H9 (cell line): ENCODE measurements at regions not wholly inside any gene's neighbourhood (a gene's known extent, or its start where the extent isn't known, plus 50 kb on each side); places are given as distances from the start of the nearest gene placed in this dataset.
A peak's percentile ranks its signal among the peaks of the same experiment; 100 is the strongest.

Experiments used
- DNase-seq: peaks from one replicate; pipeline ENCODE4 v3.0.0-alpha.2; 2017
- H2AFZ ChIP-seq: one replicate; pipeline ENCODE4 v1.6.1; 2013; ENCODE audit warnings: mild to moderate bottlenecking, low read length, control low read depth, moderate library complexity
- H2AK5ac ChIP-seq: 2 replicates; pipeline ENCODE4 v1.6.1; 2013; ENCODE audit warnings: low read length, control low read depth, mixed read lengths; ENCODE audit not compliant: insufficient read length
- H2BK120ac ChIP-seq: one replicate; pipeline ENCODE4 v1.6.1; 2013; ENCODE audit warnings: low read depth, mild to moderate bottlenecking, low read length, control low read depth, inconsistent platforms; ENCODE audit not compliant: poor library complexity, severe bottlenecking
- H2BK12ac ChIP-seq: 2 replicates; pipeline ENCODE4 v1.6.1; 2013; ENCODE audit warnings: low read length, control low read depth, mixed read lengths, low read depth; ENCODE audit not compliant: insufficient read length
- H2BK15ac ChIP-seq: 2 replicates; pipeline ENCODE4 v1.6.1; 2013; ENCODE audit warnings: low read depth, low read length, control low read depth
- H2BK20ac ChIP-seq: one replicate; pipeline ENCODE4 v1.6.1; 2013; ENCODE audit warnings: low read depth, mild to moderate bottlenecking, low read length, control low read depth, inconsistent platforms; ENCODE audit not compliant: poor library complexity, severe bottlenecking
- H2BK5ac ChIP-seq: 2 replicates; pipeline ENCODE4 v1.6.1; 2013; ENCODE audit warnings: low read length, control low read depth, mixed read lengths; ENCODE audit not compliant: insufficient read length
- H3K14ac ChIP-seq: 2 replicates; pipeline ENCODE4 v1.6.1; 2013; ENCODE audit warnings: low read length, control low read depth; ENCODE audit not compliant: insufficient read depth
- H3K18ac ChIP-seq: 2 replicates; pipeline ENCODE4 v1.6.1; 2013; ENCODE audit warnings: low read depth, mild to moderate bottlenecking, mixed read lengths, low read length, control low read depth; ENCODE audit not compliant: insufficient read length
- H3K23ac ChIP-seq: 2 replicates; pipeline ENCODE4 v1.6.1; 2013; ENCODE audit warnings: low read length, control low read depth, mixed read lengths, low read depth; ENCODE audit not compliant: insufficient read length
- H3K23me2 ChIP-seq: 2 replicates; pipeline ENCODE4 v1.6.1; 2013; ENCODE audit warnings: low read depth, mild to moderate bottlenecking, mixed read lengths, low read length, control low read depth; ENCODE audit not compliant: insufficient read length, poor library complexity, severe bottlenecking
- H3K27ac ChIP-seq: 2 replicates; pipeline ENCODE4 v1.5.1; 2013; ENCODE audit warnings: low read length, control low read depth, mixed read lengths, low read depth; ENCODE audit not compliant: insufficient read length
- H3K27me3 ChIP-seq: 2 replicates; pipeline ENCODE4 v1.6.1; 2013; ENCODE audit warnings: low read length, control low read depth, inconsistent platforms; ENCODE audit not compliant: insufficient read depth
- H3K4ac ChIP-seq: 2 replicates; pipeline ENCODE4 v1.6.1; 2013; ENCODE audit warnings: low read depth, mild to moderate bottlenecking, control low read depth, inconsistent platforms, low read length, moderate library complexity
- H3K4me1 ChIP-seq: 2 replicates; pipeline ENCODE4 v1.6.1; 2013; ENCODE audit warnings: low read length, control low read depth, inconsistent platforms; ENCODE audit not compliant: insufficient read depth
- H3K4me2 ChIP-seq: 2 replicates; pipeline ENCODE4 v1.6.1; 2013; ENCODE audit warnings: low read length, control low read depth, mixed read lengths; ENCODE audit not compliant: insufficient read length, insufficient read depth
- H3K56ac ChIP-seq: 2 replicates; pipeline ENCODE4 v1.6.1; 2013; ENCODE audit warnings: low read depth, mild to moderate bottlenecking, mixed read lengths, low read length, control low read depth; ENCODE audit not compliant: insufficient read length
- H3K79me1 ChIP-seq: 2 replicates; pipeline ENCODE4 v1.6.1; 2013; ENCODE audit warnings: low read depth, mild to moderate bottlenecking, moderate library complexity, low read length, control low read depth, inconsistent platforms; ENCODE audit not compliant: insufficient read depth, poor library complexity, severe bottlenecking
- H3K79me2 ChIP-seq: 2 replicates; pipeline ENCODE4 v1.6.1; 2013; ENCODE audit warnings: low read length, control low read depth, inconsistent platforms; ENCODE audit not compliant: insufficient read depth
- H3K9ac ChIP-seq: 2 replicates; pipeline ENCODE4 v1.6.1; 2013; ENCODE audit warnings: low read length, control low read depth, mixed read lengths; ENCODE audit not compliant: insufficient read length; ENCODE audit errors: extremely low read depth
- H3K9me3 ChIP-seq: one replicate; pipeline ENCODE4 v1.6.1; 2013; ENCODE audit warnings: low read depth, low read length, inconsistent platforms; ENCODE audit not compliant: control insufficient read depth
- H3T11ph ChIP-seq: one replicate; pipeline ENCODE4 v1.6.1; 2013; ENCODE audit warnings: mild to moderate bottlenecking, low read length, control low read depth, inconsistent platforms
- H4K20me1 ChIP-seq: one replicate; pipeline ENCODE4 v1.6.1; 2013; ENCODE audit not compliant: control insufficient read depth, insufficient read length, insufficient read depth
- H4K5ac ChIP-seq: 2 replicates; pipeline ENCODE4 v1.6.1; 2013; ENCODE audit warnings: low read depth, mild to moderate bottlenecking, mixed read lengths, low read length, control low read depth; ENCODE audit not compliant: insufficient read length
- H4K8ac ChIP-seq: replicated peaks from 2 replicates; pipeline ENCODE4 v1.6.1; 2013; ENCODE audit warnings: low read length, control low read depth, mixed read lengths, low read depth; ENCODE audit not compliant: insufficient read length
- H4K91ac ChIP-seq: 2 replicates; pipeline ENCODE4 v1.6.1; 2013; ENCODE audit warnings: low read depth, mild to moderate bottlenecking, moderate library complexity, mixed read lengths, low read length, control low read depth; ENCODE audit not compliant: insufficient read length
- H3K27ac Mint-ChIP-seq, 3 experiments: 2 replicates in 2 of 3; 3 replicates in 1 of 3; pipeline ENCODE4 v1.8.0; 2020 to 2021; ENCODE audit warnings: mixed read lengths in 3 of 3, mild to moderate bottlenecking in 1 of 3, moderate library complexity in 1 of 3
- H3K27me3 Mint-ChIP-seq: 2 replicates; pipeline ENCODE4 v1.8.0; 2021; ENCODE audit warnings: low read depth, mild to moderate bottlenecking, moderate library complexity, mixed read lengths
- H3K36me3 Mint-ChIP-seq, 3 experiments: 2 replicates in 2 of 3; 3 replicates in 1 of 3; pipeline ENCODE4 v1.8.0; 2020 to 2021; ENCODE audit warnings: low read depth in 3 of 3, mixed read lengths in 3 of 3; ENCODE audit not compliant: insufficient read depth in 1 of 3
- H3K4me1 Mint-ChIP-seq, 2 experiments: 2 replicates each; pipeline ENCODE4 v1.8.0; 2020; ENCODE audit warnings: mixed read lengths in 2 of 2
- H3K4me3 Mint-ChIP-seq, 2 experiments: 2 replicates in 1 of 2; 3 replicates in 1 of 2; pipeline ENCODE4 v1.8.0; 2020 to 2021; ENCODE audit warnings: mild to moderate bottlenecking in 2 of 2, mixed read lengths in 2 of 2, moderate library complexity in 1 of 2
- H3K9me3 Mint-ChIP-seq, 2 experiments: 2 replicates in 1 of 2; 3 replicates in 1 of 2; pipeline ENCODE4 v1.8.0; 2020; ENCODE audit warnings: mild to moderate bottlenecking in 2 of 2, mixed read lengths in 2 of 2, moderate library complexity in 1 of 2
- CTCF ChIP-seq: fragments of 200-600 bp; sonication (generic); conservative IDR thresholded peaks from 3 replicates; pipeline ENCODE4 v1.8.0; 2021; ENCODE audit warnings: antibody characterized with exemption, mild to moderate bottlenecking
- WGBS: extraction: QIAGEN DNeasy Blood & Tissue Kit; methylation state at CpG from one replicate; pipeline ENCODE4 v1.1.7; 2013; ENCODE audit warnings: missing lambda C conversion rate, low lambda C conversion rate, mixed read lengths; ENCODE audit not compliant: insufficient read length; ENCODE audit errors: extremely low coverage; 5-methylcytosine and 5-hydroxymethylcytosine counted together

- Histone ChIP-seq H2BK5ac (no peak overlapping the region), H3K79me2 (no peaks in the 10 kb centered on the region), H2AK5ac (no peak overlapping the region), H3K9me3 (no peaks in the 10 kb centered on the region), H2AFZ (no peak overlapping the region), H3K14ac (no peak overlapping the region), H2BK20ac (no peak overlapping the region), H3K18ac (no peak overlapping the region), H3K4ac (no peak overlapping the region), H4K5ac (no peak overlapping the region), H3T11ph (no peak overlapping the region), H4K8ac (no peak overlapping the region), H4K91ac (no peak overlapping the region), H3K23me2 (no peaks in the 10 kb centered on the region), H3K27ac (no peak overlapping the region), H2BK120ac (no peak overlapping the region), H3K9ac (no peak overlapping the region), H3K4me1 (no peaks in the 10 kb centered on the region), H2BK12ac (no peak overlapping the region), H3K56ac (no peak overlapping the region), H3K23ac (no peak overlapping the region), H3K79me1 (no peaks in the 10 kb centered on the region), H2BK15ac (no peak overlapping the region), H3K4me2 (no peak overlapping the region), H4K20me1 (no peaks in the 10 kb centered on the region), H3K27me3 (no peaks in the 10 kb centered on the region)
- H3K4me3 Mint-ChIP-seq: no peak overlapping the region
- H3K36me3 Mint-ChIP-seq: no peaks in the 10 kb centered on the region
- no peak for DNase-seq
- H3K4me1 Mint-ChIP-seq: peaks cover 9% of the 10 kb centered on the region in 2 experiments
- H3K27me3 Mint-ChIP-seq: no peaks in the 10 kb centered on the region
- no peak for TF ChIP-seq CTCF
- no peaks in the 10 kb centered on the region; a peak in 1 of 5 replicates for H3K9me3 Mint-ChIP-seq
- peak overlapping the region in 1 of 3 experiments; percentile 68; a peak in 2 of 7 replicates for H3K27ac Mint-ChIP-seq
- no CpG with 5 or more reads among the region's 3 CpGs for WGBS
Observed at GRCh38 chr21:17446737-17447136, 66.1 kb upstream of the CXADR start.
